Pancreas (tissue), 10 donors: ENCODE measurements at regions not wholly inside any gene's neighbourhood (a gene's known extent, or its start where the extent isn't known, plus 50 kb on each side); places are given as distances from the start of the nearest gene placed in this dataset.

ENCODE experiments used
- ATAC-seq, 4 donors: fragments of 200-7000 bp; cut with Tn5 transposase; one replicate each; pipeline versions ENCODE4 v1.8.0 to v1.9.1; 2020; ENCODE audit warnings: mild to moderate bottlenecking in 4 of 4, moderate library complexity in 4 of 4
- DNase-seq, 6 donors: peaks; one replicate each; pipeline ENCODE4 v3.0.0-alpha.2; 2020
- FAIRE-seq: peaks from 2 replicates; lab custom pipeline; 2012; peaks lifted over from hg19 to GRCh38; lab: Jason Lieb, UNC
- H3K27ac ChIP-seq, 4 donors: fragments of 200-600 bp; sonication (generic); 1 replicate in 3 of 4; 2 replicates in 1 of 4; pipeline versions ENCODE4 v1.5.0 to v1.8.0; 2020
- H3K27me3 ChIP-seq, 4 donors: fragments of 200-600 bp; one replicate each; pipeline ENCODE4 v1.8.0; 2021
- H3K36me3 ChIP-seq, 3 donors: fragments of 200-600 bp; sonication (generic) in 1 of 3; one replicate each; pipeline versions ENCODE4 v1.5.0 to v1.8.0; 2020 to 2021
- H3K4me1 ChIP-seq, 3 donors: fragments of 200-600 bp; one replicate each; pipeline ENCODE4 v1.8.0; 2021
- H3K4me3 ChIP-seq, 4 donors: fragments of 200-600 bp; sonication (generic) in 2 of 4; one replicate each; pipeline versions ENCODE4 v1.5.0 to v1.8.0; 2020 to 2021
- H3K9me3 ChIP-seq, 4 donors: fragments of 200-600 bp; one replicate each; pipeline ENCODE4 v1.8.0; 2021
- WGBS, 2 donors: extraction: QIAGEN DNeasy Blood & Tissue Kit; methylation state at CpG; one replicate each; pipeline ENCODE4 v1.1.7; 2013; 5-methylcytosine and 5-hydroxymethylcytosine counted together
- intact Hi-C, 3 donors: fragments of 100-400 bp; cut with DNase I; formaldehyde crosslinking; loops; one replicate each; pipeline versions ENCODE4 v1.11.1 to v1.14.2; 2022
- TF ChIP-seq, protein P1 (sequence below), 4 donors: fragments of 200-600 bp; sonication (generic) in 3 of 4; IDR thresholded peaks; one replicate each; pipeline versions ENCODE4 v1.5.0 to v1.8.0; 2021; ENCODE audit warnings: antibody characterized with exemption in 4 of 4
- donor health status: healthy with polysubstance abuse.
- donor health status: DM: no; HTN: no; CAD: no; lungs with moderate emphysema.
- donor health status: DM: no; HTN: no; CAD: no.
- donor health status: control.
- donor health status: control.
- donor health status: Bipolar disorder and iron deficiency.
- donor health status: DM: yes; HTN: yes; CAD: no.
- donor health status: DM: no; HTN: no; CAD: no.
- donor health status: DM: no; HTN: no; CAD: no.
- donor health status: DM: yes; HTN: yes; CAD: no.

GRCh38 chr22:49636649-49637048 is 191.0 kb downstream of the BRD1 start:
- intact Hi-C loops = no loop called here
- DNase-seq = peak in 2 of 6 donors; percentile 7 to 44

GRCh38 chr22:49636214-49636613 is 191.5 kb downstream of the BRD1 start:
- no peaks in the 10 kb centered on the region for H3K4me1 ChIP-seq
- DNase-seq (peak in 2 of 6 donors; percentile 7 to 18), ATAC-seq (no peak), FAIRE-seq (no peak)
- H3K9me3 ChIP-seq = no peaks in the 10 kb centered on the region
- TF ChIP-seq, protein P1, sequence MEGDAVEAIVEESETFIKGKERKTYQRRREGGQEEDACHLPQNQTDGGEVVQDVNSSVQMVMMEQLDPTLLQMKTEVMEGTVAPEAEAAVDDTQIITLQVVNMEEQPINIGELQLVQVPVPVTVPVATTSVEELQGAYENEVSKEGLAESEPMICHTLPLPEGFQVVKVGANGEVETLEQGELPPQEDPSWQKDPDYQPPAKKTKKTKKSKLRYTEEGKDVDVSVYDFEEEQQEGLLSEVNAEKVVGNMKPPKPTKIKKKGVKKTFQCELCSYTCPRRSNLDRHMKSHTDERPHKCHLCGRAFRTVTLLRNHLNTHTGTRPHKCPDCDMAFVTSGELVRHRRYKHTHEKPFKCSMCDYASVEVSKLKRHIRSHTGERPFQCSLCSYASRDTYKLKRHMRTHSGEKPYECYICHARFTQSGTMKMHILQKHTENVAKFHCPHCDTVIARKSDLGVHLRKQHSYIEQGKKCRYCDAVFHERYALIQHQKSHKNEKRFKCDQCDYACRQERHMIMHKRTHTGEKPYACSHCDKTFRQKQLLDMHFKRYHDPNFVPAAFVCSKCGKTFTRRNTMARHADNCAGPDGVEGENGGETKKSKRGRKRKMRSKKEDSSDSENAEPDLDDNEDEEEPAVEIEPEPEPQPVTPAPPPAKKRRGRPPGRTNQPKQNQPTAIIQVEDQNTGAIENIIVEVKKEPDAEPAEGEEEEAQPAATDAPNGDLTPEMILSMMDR (IDR thresholded peaks at IDR 0.05) = no peak
- H3K36me3 ChIP-seq = no peaks in the 10 kb centered on the region
- 52% methylated on average over 10 of the region's 10 CpGs for WGBS, 2 donors
- intact Hi-C loops = no loop called here
- no peaks in the 10 kb centered on the region for H3K27me3 ChIP-seq
- H3K27ac ChIP-seq = no peak overlapping the region
- no peak overlapping the region for H3K4me3 ChIP-seq

More at GRCh38 chr22:49636649-49637048, 191.0 kb downstream of the BRD1 start:
- no peaks in the 10 kb centered on the region for H3K27me3 ChIP-seq
- no peaks in the 10 kb centered on the region for H3K9me3 ChIP-seq
- FAIRE-seq (no peak), ATAC-seq (no peak)
- H3K36me3 ChIP-seq = no peaks in the 10 kb centered on the region
- TF ChIP-seq, protein P1 (IDR thresholded peaks at IDR 0.05) = no peak
- no peak overlapping the region for H3K4me3 ChIP-seq
- WGBS, 2 donors = 68 to 79% methylated on average over 17 of the region's 17 CpGs
- no peaks in the 10 kb centered on the region for H3K4me1 ChIP-seq
- H3K27ac ChIP-seq = no peak overlapping the region

GRCh38 chr22:49634006-49634772 is 193.5 kb downstream of the BRD1 start:
- intact Hi-C loops = no loop called here
- no peak overlapping the region for H3K27ac ChIP-seq
- WGBS, 2 donors = 58 to 72% methylated on average over 22 of the region's 22 CpGs
- TF ChIP-seq, protein P1 (IDR thresholded peaks at IDR 0.05) = no peak
- no peak overlapping the region for H3K4me3 ChIP-seq
- DNase-seq = peak in 3 of 6 donors; percentile 21 to 67 (median 43)
- no peaks in the 10 kb centered on the region for H3K9me3 ChIP-seq
- no peaks in the 10 kb centered on the region for H3K36me3 ChIP-seq
- H3K27me3 ChIP-seq = no peaks in the 10 kb centered on the region
- H3K4me1 ChIP-seq = no peaks in the 10 kb centered on the region
- ATAC-seq = no peak
- no peak for FAIRE-seq

DNA sequence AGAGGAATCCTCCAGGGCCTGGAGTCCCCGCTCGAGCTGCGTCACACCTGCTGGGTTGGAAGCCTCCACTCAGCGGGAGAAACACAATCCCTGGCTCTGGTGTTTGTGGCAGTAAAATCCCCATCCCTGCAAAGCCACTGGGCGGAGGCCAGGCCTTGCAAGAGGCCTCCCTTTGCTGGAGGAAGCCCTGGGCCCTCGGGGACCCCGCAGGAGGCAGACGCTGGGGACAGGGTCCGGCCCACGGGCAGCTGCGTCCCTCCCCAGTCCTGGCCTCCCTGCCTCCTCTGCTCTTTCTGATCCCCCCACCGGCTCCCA is 194.7 kb downstream of the BRD1 start:
- H3K27me3 ChIP-seq = no peaks in the 10 kb centered on the region
- TF ChIP-seq, protein P1 (IDR thresholded peaks at IDR 0.05) = no peak
- no peaks in the 10 kb centered on the region for H3K4me1 ChIP-seq
- DNase-seq = peak in 2 of 6 donors; percentile 25 to 64
- H3K36me3 ChIP-seq = no peaks in the 10 kb centered on the region
- no peak for ATAC-seq
- no peaks in the 10 kb centered on the region for H3K9me3 ChIP-seq
- FAIRE-seq = no peak
- H3K27ac ChIP-seq = no peak overlapping the region
- intact Hi-C loops = no loop called here
- H3K4me3 ChIP-seq = no peak overlapping the region
- WGBS, 2 donors = 54 to 67% methylated on average over 12 of the region's 12 CpGs
